Dedifferentiated amniotic fluid mesenchymal stem cell (primary cell): ENCODE measurements at regions not wholly inside any gene's neighbourhood (a gene's known extent, or its start where the extent isn't known, plus 50 kb on each side); places are given as distances from the start of the nearest gene placed in this dataset.

Experiments
- DNase-seq: peaks from one replicate; pipeline ENCODE4 v3.0.0-alpha.2; 2016; ENCODE audit errors: extremely low spot score

DNA sequence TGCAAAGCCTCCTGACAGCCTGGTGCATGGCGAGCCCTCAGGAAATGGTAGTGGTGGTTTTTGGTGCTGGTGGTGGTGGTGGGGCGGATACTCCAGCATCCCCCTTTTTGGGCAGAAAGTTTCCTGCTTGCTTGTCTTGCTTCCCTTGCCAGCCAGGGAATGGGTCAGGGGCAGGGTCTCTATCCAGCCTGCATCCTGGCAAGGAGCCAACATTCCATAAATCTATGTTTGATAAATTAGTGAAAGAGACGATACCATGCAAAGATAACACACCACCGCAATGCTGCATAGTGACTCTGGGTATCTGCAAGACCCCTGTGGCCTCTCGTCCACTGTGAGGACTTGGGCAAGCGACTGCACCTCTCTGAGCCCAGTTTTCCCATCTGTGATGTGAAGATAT, 246.2 kb downstream of the LRFN2 start:
- DNase-seq: no peak

DNA sequence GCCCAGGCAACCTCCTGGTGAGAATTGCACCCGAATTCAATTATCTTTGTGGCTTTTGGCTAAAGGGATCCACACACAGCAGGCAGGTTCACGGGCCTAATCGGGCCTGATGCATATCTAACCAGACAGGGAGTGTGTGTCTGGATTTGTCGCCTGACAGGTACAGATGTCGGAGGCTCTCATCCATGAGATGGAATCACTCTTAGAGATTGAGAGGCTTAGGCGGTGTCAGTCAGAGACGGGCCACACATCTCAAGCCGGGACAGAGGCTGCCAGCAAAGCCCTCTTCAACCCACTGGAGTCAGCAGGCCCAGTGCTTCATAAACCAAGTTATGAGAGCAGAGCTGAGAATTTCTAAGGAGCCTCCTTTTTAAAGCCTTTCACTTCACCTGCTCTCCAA, 247.0 kb downstream of the LRFN2 start:
- DNase-seq: no peak

DNA sequence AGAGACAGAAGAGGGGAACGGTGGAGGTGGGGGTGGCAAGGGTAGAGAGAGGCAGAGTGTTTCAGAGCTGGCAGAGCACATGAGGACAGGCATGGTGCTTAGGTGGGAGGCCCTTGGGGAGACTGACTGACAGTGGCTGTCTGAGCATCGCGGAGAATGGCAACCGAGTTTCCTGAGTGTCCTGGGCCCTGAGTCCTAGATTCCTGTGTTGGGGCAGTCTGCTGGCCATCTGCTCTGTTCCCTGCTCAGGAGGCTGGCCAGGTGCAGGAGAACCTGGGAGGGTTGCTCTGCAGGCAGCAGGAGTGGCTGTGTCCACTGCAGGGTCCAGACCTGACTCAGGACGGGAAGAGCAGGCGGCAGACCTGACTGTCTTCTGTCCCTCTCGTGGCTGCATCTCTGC, 248.9 kb downstream of the LRFN2 start:
- no peak for DNase-seq

DNA sequence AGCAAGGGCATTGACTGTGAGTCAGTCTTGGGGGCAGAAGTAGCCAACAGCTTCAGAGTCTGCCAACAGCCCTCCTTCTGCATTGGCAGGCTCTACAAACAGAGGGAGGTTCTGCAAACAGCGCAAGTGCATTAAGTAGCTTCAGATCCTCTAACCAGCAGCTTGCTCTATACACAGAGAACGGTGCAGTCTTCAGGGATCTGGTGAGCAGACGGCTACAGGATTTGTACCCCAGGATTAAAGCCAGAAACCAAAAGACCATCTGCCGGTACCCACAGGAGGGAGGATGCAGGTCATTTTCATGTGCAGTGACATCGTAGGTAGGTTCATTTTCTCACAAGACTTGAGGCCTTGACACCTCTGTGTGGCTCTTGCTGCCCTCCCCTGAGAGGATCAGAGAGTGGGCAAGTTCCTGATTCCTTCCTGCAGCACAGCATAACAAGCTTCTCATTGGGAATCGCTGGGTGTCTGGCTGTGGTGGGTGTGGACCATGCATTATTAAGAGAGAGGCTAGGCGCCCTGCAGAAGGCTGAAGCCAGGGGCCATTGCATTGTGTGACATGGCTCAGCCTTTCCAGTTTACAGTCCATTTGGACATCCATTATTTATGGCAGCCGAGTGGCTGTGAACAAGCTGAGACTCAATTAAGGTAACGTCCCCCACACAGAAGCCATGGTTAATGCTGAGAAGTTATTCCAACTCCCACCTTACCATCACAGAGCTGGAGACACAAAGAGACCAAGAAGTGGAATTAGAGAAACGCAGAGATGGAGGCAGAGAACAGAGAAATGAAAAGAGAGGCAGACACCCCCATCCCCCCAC, 250.0 kb downstream of the LRFN2 start:
- DNase-seq: no peak

DNA sequence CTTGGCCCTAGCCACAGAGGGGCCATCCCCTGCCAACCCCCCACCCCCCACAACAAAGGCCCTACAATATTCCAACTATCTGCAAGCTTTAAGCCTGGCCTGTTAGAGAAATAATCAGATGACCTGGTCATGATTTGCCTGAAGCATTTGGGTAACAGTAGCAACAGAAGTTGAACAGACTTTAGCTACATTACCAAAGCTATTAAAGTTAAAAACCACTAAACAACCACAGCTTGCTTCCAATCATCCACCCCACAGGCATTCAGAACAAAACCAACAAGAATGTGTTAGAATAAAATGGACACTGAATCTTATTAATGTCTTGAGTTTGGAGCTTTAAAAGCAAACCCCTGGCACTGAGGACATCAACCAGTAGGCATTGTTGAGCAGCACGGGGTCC, 250.9 kb downstream of the LRFN2 start:
- DNase-seq: no peak

DNA sequence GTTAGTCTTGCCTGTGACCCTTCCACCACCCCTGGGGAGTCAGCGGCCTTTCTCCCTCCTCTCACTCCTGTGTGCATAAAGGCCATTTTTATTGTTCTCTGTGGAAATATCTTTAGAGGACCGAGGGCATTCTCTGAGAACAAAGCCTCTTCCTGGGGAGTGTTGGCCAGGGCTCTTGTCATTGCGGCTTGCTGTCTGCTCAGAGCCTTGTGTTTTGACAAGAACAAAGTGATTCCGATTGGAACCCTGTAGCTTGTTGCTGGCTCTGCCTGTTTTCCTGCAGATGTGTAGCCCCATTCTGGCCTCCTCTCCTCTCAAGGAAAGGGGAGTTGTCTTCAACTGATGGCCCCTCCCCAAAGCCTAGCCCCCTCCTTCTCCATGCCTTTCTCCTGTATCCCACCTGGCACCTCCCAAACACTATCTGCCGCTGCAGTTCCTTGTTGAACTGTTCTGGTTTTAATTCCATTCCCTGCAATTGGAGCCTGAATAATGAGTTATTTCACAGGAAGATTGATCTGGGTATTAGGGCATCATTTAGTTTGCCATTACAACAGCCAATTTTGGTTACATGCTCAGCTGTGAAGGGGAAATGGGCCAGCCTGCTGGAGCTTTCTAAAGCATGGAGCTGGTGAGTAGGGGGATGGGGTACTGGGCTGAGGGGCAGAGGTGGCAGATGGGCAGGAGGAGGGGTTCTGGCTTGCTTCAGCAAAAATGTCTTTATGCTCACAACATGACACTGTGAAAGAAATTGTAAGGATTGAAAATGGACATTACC, 252.5 kb downstream of the LRFN2 start:
- DNase-seq: no peak

DNA sequence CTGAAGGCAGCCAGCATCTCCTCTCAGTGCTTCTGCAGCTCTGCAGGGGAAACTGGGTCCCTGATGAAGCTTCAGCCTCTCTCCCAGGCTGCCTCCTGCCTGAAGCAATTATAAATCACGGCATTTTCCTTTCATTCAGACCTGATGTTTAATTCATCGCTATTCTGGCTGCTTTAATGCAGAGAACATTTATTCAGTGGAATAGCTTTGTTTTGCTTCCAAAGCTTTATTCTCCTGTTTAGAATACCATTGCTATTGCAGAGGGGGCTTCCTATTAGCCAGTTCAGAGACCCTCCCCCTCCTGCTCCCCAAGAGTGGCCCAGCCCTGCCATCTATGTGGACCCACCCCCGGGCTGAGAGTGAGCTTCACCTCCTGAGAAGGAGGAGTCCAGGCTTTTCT, 255.6 kb downstream of the LRFN2 start:
- no peak for DNase-seq

DNA sequence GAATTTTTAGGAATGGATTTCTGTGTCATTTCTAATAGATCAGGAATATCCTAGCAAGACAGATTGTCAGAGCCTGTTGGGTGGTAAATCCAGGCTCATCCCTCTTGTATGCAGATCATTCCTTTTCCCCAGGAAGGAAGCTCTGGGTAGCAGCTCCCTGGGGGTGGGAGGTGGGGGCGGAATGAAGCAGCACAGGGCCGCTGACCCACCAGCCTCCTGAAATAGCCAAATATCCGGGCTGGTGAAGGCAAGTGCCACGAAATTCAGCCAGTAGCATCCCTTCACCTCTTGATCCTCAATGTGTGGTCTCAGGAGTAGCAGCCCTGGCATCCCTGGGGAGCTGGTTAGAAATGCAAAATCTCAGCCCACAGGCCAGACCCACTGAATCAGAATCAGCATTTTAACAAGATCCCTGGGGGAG, 256.9 kb downstream of the LRFN2 start:
- no peak for DNase-seq

DNA sequence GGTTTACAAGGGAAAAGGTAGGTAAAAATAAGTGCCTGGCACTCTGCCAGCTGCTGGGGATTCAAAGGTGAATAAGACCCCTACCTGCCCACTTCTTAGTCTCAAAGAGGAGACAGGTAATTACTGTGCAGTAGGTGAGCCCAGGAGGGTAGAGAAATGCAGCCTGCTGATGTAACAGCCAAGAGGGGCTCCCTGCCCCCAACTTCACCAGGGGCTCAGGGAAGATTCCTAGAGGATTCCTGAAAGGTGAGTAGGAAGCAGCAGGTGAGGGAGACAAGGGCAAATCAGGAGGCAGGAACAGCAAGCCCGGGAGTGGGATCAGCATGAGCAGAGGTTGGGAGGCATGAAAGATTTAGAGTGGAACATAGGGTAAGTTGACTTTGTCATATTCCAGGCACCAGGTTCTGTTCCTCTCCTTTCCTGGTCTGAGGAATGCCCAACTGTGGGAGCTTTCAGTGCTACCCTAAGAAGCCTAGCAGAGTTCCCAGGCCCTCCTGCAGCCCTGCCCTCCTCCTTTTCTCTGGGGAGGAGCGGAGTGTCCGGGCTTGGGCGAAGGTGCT, 258.1 kb downstream of the LRFN2 start:
- DNase-seq: no peak

DNA sequence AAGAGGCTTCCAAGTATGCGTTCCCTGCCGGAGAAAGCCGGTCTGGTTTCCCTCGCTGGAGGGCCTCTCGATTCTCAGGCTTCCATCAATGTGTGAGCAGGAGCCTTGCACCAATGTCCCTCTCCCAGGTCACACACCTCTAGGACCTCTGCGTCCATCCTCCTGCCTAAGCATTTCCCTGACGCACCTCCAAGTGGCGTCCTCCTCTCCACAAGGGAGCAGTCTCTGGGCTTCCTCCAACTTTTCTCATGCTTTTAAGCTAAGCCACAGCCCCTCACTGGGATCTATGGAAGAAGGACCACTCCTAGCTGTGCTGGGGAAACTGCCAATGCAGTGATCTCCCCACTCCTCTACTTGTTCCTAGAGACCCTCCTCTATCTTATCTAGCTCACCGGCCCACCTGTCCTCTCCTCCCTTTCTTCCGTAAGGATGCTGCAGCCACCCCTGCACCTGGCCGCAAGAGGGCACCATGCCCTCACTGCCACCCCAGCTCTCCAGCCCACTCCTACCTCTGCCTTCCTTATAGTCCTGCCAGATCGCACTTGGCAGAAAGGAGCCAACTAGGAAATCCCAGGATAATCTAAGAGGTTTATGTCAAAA, 258.7 kb downstream of the LRFN2 start:
- DNase-seq: no peak

DNA sequence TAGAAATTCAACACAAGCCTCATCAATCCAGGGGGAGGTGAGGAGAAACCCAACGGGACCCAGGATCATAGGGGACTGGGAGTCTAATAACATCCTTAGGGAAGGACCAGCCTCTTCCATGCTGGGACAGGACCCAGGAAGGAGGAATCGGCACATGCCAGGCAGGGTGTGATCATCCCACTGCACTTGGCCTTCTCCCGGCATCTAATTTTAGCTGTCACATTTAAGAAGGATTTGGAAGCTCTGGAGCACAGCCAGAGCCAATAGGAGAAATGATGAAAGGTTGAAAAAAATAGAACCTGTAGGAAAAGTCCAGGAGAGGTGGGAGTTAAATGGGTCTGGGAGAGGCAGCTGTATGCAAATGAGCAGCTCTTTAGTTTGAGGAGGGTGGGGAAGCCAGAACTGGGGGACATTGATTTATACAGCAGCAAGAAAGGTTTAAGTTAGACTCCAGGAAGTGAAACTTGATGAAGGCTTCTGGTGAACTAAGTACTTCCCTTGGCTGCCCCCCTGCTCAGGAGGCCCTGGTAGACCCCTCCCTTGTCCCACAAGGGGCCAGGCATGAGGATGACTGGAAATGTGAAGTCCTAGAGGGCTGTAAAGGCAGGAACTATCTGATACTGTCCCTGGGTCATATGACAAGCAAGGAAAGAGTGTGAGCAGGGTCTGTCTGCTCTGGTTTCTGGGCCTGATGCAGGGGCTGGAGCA, 260.3 kb downstream of the LRFN2 start:
- no peak for DNase-seq

DNA sequence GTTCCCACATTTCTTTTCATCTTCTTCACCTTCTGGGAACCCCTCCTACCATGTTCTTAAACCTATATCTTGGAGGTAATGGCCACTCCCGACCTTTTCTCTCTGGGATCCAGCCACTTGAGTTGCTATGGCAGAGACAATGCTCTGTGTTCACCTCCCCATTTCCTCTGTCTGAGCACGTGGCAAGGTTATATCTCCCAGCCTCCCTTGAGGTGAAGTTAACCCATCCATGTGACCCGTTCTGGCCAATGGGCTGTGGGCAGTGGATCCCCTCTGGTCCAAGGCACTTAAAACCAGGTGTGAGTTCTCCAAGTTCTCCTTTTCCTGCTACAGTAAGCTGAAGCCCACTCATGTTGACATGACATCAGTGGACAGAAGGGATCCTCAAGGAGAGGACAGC, 261.4 kb downstream of the LRFN2 start:
- no peak for DNase-seq

DNA sequence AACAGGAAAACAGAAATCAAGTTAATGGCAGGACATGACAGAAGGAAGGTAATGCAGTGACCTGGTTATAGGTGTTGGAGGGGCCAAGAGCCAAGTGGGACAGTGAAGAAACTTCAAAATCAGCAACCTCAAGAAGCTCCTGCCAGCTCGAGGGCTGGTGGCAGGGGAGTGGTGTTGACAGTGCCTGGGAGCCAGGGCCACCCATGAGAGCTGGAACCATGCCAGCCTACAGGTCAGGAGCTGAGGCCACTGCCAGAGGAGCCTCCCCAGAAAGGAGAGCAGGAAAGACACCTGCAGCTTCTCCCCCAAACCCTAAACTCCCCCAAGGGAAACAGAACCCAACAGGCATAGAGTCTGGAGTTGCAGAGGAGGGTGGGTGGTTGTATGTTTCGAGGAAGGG, 262.1 kb downstream of the LRFN2 start:
- no peak for DNase-seq

DNA sequence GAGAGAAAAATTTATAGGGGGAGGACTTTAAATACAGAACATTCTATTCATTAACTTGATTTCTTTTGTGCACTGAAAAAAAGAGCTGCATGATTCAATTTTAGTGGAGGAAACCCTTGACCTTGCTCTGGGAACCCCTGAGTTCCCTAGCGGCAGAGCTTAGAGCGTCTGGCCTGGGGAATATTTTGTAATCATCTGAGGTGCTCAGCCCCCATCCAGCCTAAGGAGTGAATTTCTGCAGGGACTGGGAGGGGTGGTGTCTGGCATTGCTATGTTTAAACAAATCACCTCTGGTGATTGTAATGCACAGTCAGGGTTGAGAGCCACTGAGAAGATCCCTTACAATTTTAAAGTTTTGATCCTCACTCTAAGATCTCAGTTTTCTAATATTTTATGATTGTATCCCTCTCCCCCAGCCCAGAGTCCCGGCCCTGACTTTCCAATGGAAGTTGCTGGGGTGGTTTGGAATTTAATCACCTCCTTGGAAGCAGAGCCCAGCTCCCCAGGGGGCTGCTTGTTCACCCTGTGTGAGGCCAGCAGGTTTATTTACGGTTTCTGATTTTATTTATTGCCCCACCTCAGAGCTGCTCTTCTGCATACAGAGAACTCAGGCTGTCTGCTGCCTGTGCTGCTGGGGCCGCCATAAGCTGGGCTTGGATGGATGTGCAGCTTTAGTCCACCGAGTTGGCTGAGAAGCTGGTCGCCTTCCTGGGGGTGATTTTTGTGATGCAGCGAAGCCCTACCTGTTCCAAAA, 263.1 kb downstream of the LRFN2 start:
- DNase-seq: no peak

DNA sequence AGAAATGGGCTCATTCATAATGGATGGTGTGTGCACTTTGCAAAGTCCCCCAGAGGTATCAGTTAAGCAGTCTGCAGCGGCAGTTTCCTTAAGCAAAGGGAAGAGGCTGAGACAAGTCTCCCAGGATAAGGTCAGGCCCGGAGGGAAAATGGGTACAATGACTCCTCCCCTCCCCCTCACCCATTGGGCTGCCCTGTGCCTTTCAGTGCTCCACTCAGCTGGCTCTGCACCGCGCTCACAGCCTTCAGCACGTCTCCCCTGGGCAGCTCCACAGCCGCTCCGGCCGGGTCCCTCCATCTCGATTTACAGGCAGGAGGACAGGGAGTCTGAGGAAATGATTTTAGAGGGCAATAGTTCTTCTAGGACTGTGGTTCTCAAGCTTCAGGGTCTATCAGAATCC, 264.8 kb downstream of the LRFN2 start:
- no peak for DNase-seq

DNA sequence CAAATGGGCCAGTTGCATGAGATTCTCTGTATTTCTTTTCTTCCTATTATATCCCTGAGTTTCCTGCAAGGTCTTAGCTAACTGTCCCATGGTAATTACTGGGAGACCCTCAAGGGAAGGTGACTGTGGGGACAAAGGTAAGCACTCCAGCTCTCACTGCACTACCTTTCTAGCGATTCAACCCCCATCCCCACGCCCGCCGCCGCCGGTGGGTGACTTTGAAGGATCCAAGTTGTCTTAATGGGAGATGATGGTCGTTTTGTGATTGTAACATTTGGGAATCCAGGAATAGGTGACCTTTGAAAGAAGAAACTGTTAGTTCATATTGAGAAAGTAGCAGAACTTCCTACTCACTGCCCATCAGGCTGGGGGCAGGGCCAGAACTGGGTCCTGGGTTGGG, 265.5 kb downstream of the LRFN2 start:
- no peak for DNase-seq

DNA sequence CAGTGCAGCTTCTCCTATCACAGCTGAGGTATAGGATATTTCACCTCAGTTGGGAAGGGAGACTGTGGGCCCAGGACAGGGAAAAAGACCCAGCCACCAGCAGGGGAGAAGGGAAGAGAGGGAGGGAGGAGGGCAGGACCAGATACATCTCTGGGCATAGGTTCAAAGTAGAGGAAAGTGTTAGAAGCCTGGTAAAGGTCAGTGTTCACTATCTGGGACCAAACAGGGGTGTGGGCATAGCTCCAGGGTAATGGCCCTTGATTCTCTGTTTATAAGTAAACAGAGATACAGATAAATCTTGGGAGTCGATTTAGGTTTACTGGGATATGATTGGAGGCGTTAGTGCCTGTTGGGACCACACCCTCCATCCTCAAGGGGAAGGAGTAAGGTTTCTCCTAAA, 266.2 kb downstream of the LRFN2 start:
- no peak for DNase-seq

DNA sequence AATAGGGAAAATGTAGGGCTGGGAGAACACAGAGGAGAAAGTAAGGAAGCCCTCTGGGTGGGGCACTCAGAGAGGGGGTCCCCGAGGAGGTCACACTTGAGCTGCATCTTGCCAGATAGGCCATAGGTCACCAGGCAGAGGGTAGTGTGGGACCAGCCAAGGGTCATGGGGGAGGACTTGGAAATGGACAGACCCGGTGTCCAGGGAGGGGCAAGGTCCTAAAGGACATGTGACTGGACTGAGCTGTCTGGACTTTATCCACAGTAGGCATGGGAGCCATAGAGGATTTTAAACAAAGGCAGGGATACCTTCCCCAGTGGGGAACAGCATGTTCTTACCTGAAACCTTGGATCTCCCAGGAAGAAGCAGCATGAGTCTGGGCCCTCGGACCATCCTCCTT, 266.7 kb downstream of the LRFN2 start:
- DNase-seq: no peak

DNA sequence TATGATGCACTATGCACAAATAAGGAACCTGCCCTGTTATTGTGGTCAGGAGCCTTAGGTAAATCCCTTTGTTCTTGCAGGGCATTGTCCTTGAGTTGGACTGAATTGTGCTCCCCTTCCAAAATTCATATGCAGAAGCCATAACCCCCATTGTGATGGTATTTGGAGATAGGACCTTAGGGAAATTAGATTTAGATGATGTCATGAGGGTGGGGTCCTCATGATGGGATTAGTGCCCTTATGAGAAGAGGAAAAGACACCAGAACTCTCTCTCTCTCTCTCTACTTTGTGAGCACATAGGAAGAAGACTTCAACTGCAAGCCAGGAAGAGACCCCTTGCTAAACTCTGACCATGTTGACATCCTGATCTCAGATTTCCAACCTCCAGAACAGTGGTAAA, 268.0 kb downstream of the LRFN2 start:
- DNase-seq: no peak

DNA sequence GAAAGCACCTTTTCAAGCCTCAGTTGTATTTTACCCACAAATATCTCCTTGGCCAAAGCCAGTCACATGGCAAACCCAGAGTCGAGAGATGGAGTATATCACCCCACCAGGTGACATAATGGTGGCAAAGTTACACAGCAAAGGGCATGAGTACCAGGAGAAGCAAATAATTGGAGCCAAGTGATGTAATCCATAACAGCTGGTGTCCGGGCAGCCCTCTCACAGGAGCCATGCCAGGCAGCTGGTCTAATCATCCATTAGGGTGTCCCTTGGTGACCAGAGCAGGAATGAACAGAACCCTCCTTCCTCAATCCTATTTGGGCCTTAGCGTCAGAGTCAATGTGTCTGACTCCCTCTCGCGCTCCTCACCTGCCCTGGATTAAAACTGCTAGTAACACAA, 272.1 kb downstream of the LRFN2 start:
- DNase-seq: no peak

DNA sequence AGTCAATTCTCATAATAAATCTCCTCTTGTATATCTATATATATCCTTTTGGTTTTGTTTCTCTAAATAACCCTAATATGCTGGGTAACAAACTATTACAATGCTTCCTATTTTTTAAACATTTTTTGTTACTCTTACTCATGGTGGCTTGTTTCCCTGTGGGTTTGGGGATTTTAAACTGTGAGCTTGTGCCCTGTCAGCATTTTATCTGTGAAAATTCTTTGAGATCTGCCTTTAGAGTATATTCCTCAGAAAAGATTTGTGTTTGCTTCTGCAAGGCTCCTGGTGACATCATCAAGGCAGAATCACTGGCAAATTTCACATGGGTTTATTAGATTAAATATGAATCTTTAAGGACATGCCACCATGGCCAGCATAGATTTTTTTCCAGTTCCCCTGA, 273.6 kb downstream of the LRFN2 start:
- no peak for DNase-seq
